ENCODE measurements at regions not wholly inside any gene's neighbourhood (a gene's known extent, or its start where the extent isn't known, plus 50 kb on each side); places are given as distances from the start of the nearest gene placed in this dataset.

- no peak for DNase-seq (ENCODE audit: extremely low read depth in 1 of 11, low read depth in 9 of 11, low spot score in 4 of 11)
These were observed 177.1 kb downstream of the FGF13 start for GRCh38 chrX:138534410-138534809.

- peak; percentile 3 to 64 (median 39) for DNase-seq (ENCODE audit: extremely low read depth in 1 of 11, low read depth in 9 of 11, low spot score in 4 of 11)
These were observed 192.2 kb downstream of the FGF13 start for GRCh38 chrX:138519296-138519695.

- no peak for DNase-seq (ENCODE audit: extremely low read depth in 1 of 11, low read depth in 9 of 11, low spot score in 4 of 11)
These were observed 207.2 kb downstream of the FGF13 start for GRCh38 chrX:138504273-138504672.

- DNase-seq (ENCODE audit: extremely low read depth in 1 of 11, low read depth in 9 of 11, low spot score in 4 of 11) = no peak
These were observed 219.1 kb downstream of the FGF13 start for GRCh38 chrX:138492371-138492770.

- no peak for DNase-seq (ENCODE audit: extremely low read depth in 1 of 11, low read depth in 9 of 11, low spot score in 4 of 11)
These were observed 223.7 kb downstream of the FGF13 start for GRCh38 chrX:138487866-138488265.

- DNase-seq (ENCODE audit: extremely low read depth in 1 of 11, low read depth in 9 of 11, low spot score in 4 of 11) = no peak
These were observed 225.8 kb downstream of the FGF13 start for GRCh38 chrX:138485767-138486166.

- no peak for DNase-seq (ENCODE audit: extremely low read depth in 1 of 11, low read depth in 9 of 11, low spot score in 4 of 11)
These were observed 226.3 kb downstream of the FGF13 start for GRCh38 chrX:138485224-138485623.

- DNase-seq (ENCODE audit: extremely low read depth in 1 of 11, low read depth in 9 of 11, low spot score in 4 of 11) = no peak
These were observed 227.1 kb downstream of the FGF13 start for GRCh38 chrX:138484451-138484850.

GRCh38 chrX:138481649-138482048 is 229.9 kb downstream of the FGF13 start:
- no peak for DNase-seq (ENCODE audit: extremely low read depth in 1 of 11, low read depth in 9 of 11, low spot score in 4 of 11)

GRCh38 chrX:138463476-138463875 is 248.0 kb downstream of the FGF13 start:
- no peak for DNase-seq (ENCODE audit: extremely low read depth in 1 of 11, low read depth in 9 of 11, low spot score in 4 of 11)
